Fibroblast of mammary gland (primary cell): ENCODE measurements at regions not wholly inside any gene's neighbourhood (a gene's known extent, or its start where the extent isn't known, plus 50 kb on each side); places are given as distances from the start of the nearest gene placed in this dataset.

Experiments
- DNase-seq: peaks from one replicate; pipeline ENCODE4 v3.0.0-alpha.2; 2010; ENCODE audit warnings: low read depth
- H3K4me3 ChIP-seq: 2 replicates; pipeline ENCODE4 v1.5.1; 2011; ENCODE audit warnings: low read depth, mild to moderate bottlenecking, low read length, moderate library complexity; ENCODE audit not compliant: control insufficient read depth
- CTCF ChIP-seq: conservative IDR thresholded peaks from 2 replicates; pipeline ENCODE4 v1.5.1; 2011; ENCODE audit warnings: low read depth, low read length, inconsistent platforms; ENCODE audit not compliant: control insufficient read depth, insufficient read depth

DNA sequence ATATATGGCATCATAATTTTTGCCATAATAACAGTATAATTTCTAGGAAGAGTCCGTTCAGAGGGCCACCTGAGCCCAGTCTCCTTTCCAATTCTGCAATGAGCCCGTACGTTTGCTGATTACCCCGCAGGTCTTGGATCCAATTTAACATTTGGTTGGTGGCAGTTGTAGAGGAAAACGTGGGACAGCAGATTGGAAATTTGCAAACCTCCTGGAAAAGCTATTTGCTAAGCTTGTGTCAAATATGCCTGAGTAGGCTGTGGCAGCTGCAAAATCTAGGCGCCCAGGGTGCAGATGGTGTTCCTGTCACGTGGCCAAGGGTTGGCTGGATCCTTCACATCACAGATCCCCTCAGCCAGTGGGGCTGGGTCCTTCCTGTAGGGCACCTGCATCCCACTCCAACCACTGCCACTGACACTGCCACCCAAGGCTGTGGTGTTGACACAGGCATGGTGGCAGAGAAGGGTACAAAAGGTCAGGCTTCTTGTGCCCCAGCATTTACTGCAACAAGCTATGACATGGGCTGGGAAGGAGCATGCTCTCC lies 174.8 kb upstream of the SYT6 start:
- no peak for TF ChIP-seq CTCF
- DNase-seq, result no peak
- no peak overlapping the region for H3K4me3 ChIP-seq

- no peak overlapping the region for H3K4me3 ChIP-seq
- TF ChIP-seq CTCF, result no peak
- DNase-seq, result no peak
Measured at GRCh38 chr1:114324662-114324965, 170.9 kb upstream of the SYT6 start.

- no peak overlapping the region for H3K4me3 ChIP-seq
- DNase-seq, result peak; percentile 38
- no peak for TF ChIP-seq CTCF
Measured at GRCh38 chr1:114323959-114324661, 170.4 kb upstream of the SYT6 start.

GRCh38 chr1:114322734-114323133 lies 169.1 kb upstream of the SYT6 start:
- DNase-seq, result no peak
- TF ChIP-seq CTCF, result no peak
- H3K4me3 ChIP-seq, result no peak overlapping the region

DNA sequence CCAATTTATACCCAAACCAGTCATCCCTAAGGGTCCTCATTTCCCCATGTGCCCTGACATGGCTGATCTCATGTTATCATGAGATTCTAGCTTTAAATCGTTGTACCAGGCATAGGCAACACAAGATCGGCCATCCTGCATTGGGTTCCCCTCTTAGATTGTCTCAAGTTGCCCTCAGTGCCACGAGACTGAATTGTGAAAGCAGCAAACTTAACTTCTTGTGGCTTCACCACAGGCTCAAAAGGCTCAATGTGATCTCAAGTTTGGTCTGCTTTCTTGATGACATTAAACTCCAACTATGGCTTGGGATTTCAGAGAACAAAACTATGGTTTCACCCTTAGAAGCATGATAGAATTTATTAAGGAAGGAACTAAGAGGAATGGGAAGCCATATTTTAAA lies 168.5 kb upstream of the SYT6 start:
- no peak overlapping the region for H3K4me3 ChIP-seq
- DNase-seq, result no peak

DNA sequence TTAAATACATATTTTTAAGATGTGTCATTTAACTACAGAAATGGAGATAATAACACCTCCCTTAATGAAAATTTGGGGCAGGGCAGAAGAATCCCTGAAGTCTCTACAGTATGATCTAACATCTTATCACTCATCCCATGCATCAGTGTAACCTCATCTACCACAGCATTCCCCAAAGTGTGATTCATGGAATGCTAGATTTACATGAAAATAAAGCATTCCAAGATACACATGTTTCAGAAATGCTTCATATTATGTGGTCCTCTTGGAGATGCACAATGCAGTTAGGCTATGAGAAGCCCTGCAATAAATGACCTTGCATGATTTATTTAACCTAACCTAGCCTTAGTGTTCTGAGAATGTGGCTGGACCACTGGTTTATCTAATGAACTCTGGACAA lies 166.9 kb upstream of the SYT6 start:
- TF ChIP-seq CTCF, result no peak
- DNase-seq, result peak; percentile 90
- H3K4me3 ChIP-seq, result no peak overlapping the region

More for the DNA sequence above, 168.5 kb upstream of the SYT6 start:
- no peak for TF ChIP-seq CTCF
